Central memory CD8-positive, alpha-beta T cell (primary cell): ENCODE measurements at regions not wholly inside any gene's neighbourhood (a gene's known extent, or its start where the extent isn't known, plus 50 kb on each side); places are given as distances from the start of the nearest gene placed in this dataset.

Source experiments
- ATAC-seq: fragments of 150-1000 bp; cut with Tn5 transposase; replicated peaks from 2 replicates; pipeline ENCODE4 v1.10.0; 2022; ENCODE audit warnings: mild to moderate bottlenecking, moderate FRiP score, moderate number of reproducible peaks; ENCODE audit not compliant: poor library complexity, severe bottlenecking; ENCODE audit errors: extremely low read depth
- DNase-seq, 2 donors: peaks; one replicate each; pipeline ENCODE4 v3.0.0; 2021; ENCODE audit warnings: low spot score in 2 of 2
- H3K27ac Mint-ChIP-seq: one replicate; pipeline ENCODE4 v1.8.0; 2022; ENCODE audit warnings: low read depth, mild to moderate bottlenecking, moderate library complexity, mixed read lengths
- H3K27me3 Mint-ChIP-seq: one replicate; pipeline ENCODE4 v1.8.0; 2022; ENCODE audit warnings: mixed read lengths
- H3K36me3 Mint-ChIP-seq: one replicate; pipeline ENCODE4 v1.8.0; 2022; ENCODE audit warnings: mild to moderate bottlenecking, moderate library complexity, mixed read lengths; ENCODE audit not compliant: insufficient read depth
- H3K4me1 Mint-ChIP-seq: one replicate; pipeline ENCODE4 v1.8.0; 2022; ENCODE audit warnings: mixed read lengths
- H3K4me3 Mint-ChIP-seq: one replicate; pipeline ENCODE4 v1.8.0; 2022; ENCODE audit warnings: mild to moderate bottlenecking, moderate library complexity, mixed read lengths
- H3K9me3 Mint-ChIP-seq: one replicate; pipeline ENCODE4 v1.8.0; 2022; ENCODE audit warnings: mixed read lengths

- Mint-ChIP-seq H3K4me3 (no peak overlapping the region), H3K27ac (no peak overlapping the region), H3K9me3 (no peaks in the 10 kb centered on the region), H3K36me3 (peaks cover 2% of the 10 kb centered on the region), H3K27me3 (peaks cover 51% of the 10 kb centered on the region), H3K4me1 (no peaks in the 10 kb centered on the region)
- DNase-seq (no peak), ATAC-seq (no peak)
Measured at GRCh38 chr20:57897156-57897874, 187.5 kb upstream of the PMEPA1 start.

GRCh38 chr20:57896563-57896962 lies 186.7 kb upstream of the PMEPA1 start:
- no peaks in the 10 kb centered on the region for H3K4me1 Mint-ChIP-seq
- no peak overlapping the region for H3K4me3 Mint-ChIP-seq
- H3K27ac Mint-ChIP-seq: no peak overlapping the region
- ATAC-seq (no peak), DNase-seq (no peak)
- no peaks in the 10 kb centered on the region for H3K9me3 Mint-ChIP-seq
- H3K27me3 Mint-ChIP-seq: peaks cover 53% of the 10 kb centered on the region
- H3K36me3 Mint-ChIP-seq: peaks cover 2% of the 10 kb centered on the region

- ATAC-seq (no peak), DNase-seq (no peak)
- Mint-ChIP-seq H3K9me3 (no peaks in the 10 kb centered on the region), H3K27me3 (peaks cover 54% of the 10 kb centered on the region), H3K27ac (no peak overlapping the region), H3K4me3 (no peak overlapping the region), H3K4me1 (no peaks in the 10 kb centered on the region), H3K36me3 (peaks cover 2% of the 10 kb centered on the region)
Measured at GRCh38 chr20:57896017-57896416, 186.2 kb upstream of the PMEPA1 start.

DNA sequence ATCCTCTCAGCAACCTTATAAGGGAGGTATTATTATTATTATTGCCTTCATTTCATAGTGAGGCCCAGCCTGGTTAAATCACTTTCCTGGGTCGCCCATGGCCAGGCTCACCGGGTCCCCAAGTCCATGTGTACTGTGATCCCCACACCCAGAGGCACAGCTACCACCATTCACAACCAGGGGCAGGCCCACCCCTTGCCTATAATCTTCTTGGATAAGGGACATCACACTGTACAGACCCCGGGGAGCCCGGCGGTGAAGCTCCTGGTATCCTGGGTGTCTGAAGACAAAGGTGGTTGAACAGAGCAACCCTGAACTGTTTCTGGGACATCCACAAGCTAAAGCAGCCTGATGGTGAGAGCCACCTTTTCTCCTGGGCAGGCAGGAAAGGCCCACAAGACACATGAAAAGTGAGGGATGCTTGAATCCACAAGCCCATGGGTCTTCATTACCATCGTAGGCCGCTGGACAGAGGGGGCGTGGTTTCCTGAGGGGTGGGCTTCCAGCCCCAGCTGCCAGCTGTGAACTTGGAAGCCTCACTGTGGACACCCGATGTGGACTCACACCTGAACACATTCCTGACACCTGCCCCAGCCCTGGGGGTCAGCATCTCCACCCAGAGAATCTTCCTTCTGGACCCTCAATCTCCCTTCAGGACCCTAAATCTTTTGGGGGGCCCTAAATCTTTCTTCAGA lies 185.5 kb upstream of the PMEPA1 start:
- Mint-ChIP-seq H3K4me3 (no peak overlapping the region), H3K4me1 (no peaks in the 10 kb centered on the region), H3K27ac (no peak overlapping the region), H3K36me3 (peaks cover 2% of the 10 kb centered on the region), H3K9me3 (no peaks in the 10 kb centered on the region), H3K27me3 (peaks cover 50% of the 10 kb centered on the region)
- no peak for ATAC-seq
- DNase-seq: no peak

GRCh38 chr20:57894522-57894921 lies 184.7 kb upstream of the PMEPA1 start:
- Mint-ChIP-seq H3K27ac (no peak overlapping the region), H3K9me3 (no peaks in the 10 kb centered on the region), H3K4me3 (no peak overlapping the region), H3K4me1 (no peaks in the 10 kb centered on the region), H3K27me3 (peaks cover 42% of the 10 kb centered on the region), H3K36me3 (no peaks in the 10 kb centered on the region)
- DNase-seq: no peak
- no peak for ATAC-seq

- Mint-ChIP-seq H3K27ac (no peak overlapping the region), H3K36me3 (no peaks in the 10 kb centered on the region), H3K4me3 (no peak overlapping the region), H3K27me3 (peaks cover 38% of the 10 kb centered on the region), H3K9me3 (no peaks in the 10 kb centered on the region), H3K4me1 (no peaks in the 10 kb centered on the region)
- DNase-seq (no peak), ATAC-seq (no peak)
Measured at GRCh38 chr20:57894096-57894495, 184.3 kb upstream of the PMEPA1 start.

DNA sequence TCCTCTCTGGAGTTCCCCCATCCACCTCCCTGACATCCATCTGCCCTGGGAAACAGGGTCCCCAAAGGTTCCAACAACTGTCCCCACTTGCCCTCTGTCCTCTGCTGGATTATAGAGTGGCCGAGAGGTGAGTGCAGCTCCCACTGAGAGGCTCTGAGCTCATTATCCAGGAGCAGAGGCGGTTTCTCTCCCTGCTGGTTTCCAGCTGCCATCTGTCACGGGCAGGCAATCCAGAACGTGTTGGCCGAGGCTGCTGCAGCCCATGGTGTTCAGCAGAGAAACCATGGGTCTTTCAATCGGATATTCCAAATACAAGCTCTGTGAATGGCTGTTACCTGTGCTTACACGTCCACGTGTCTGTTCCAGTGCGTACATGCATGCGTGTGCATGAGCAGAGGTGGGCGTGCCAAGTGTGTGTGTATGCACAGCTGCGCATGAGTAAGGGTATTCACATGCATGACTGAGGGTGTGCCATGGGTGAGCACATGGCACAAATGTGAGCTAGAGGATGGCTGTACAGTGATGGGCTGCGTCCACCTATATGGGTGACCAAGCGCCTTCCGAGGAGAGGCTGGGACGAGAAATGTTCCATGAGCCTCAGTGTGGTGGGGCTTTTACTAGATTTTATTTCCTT lies 183.7 kb upstream of the PMEPA1 start:
- Mint-ChIP-seq H3K36me3 (no peaks in the 10 kb centered on the region), H3K9me3 (no peaks in the 10 kb centered on the region), H3K27me3 (peaks cover 34% of the 10 kb centered on the region), H3K4me1 (no peaks in the 10 kb centered on the region), H3K4me3 (no peak overlapping the region), H3K27ac (no peak overlapping the region)
- DNase-seq (no peak), ATAC-seq (no peak)

GRCh38 chr20:57892471-57892870 lies 182.7 kb upstream of the PMEPA1 start:
- ATAC-seq (no peak), DNase-seq (no peak)
- Mint-ChIP-seq H3K4me3 (no peak overlapping the region), H3K4me1 (no peaks in the 10 kb centered on the region), H3K27ac (no peak overlapping the region), H3K36me3 (no peaks in the 10 kb centered on the region), H3K27me3 (peaks cover 44% of the 10 kb centered on the region), H3K9me3 (no peaks in the 10 kb centered on the region)

- no peak for DNase-seq
- Mint-ChIP-seq H3K4me3 (no peak overlapping the region), H3K4me1 (no peaks in the 10 kb centered on the region), H3K27ac (no peak overlapping the region), H3K27me3 (peaks cover 52% of the 10 kb centered on the region), H3K9me3 (no peaks in the 10 kb centered on the region), H3K36me3 (no peaks in the 10 kb centered on the region)
- ATAC-seq: no peak
Measured at GRCh38 chr20:57891014-57891413, 181.2 kb upstream of the PMEPA1 start.

GRCh38 chr20:57890202-57890800 lies 180.5 kb upstream of the PMEPA1 start:
- no peak overlapping the region for H3K4me3 Mint-ChIP-seq
- H3K27me3 Mint-ChIP-seq: peaks cover 52% of the 10 kb centered on the region
- no peaks in the 10 kb centered on the region for H3K36me3 Mint-ChIP-seq
- H3K9me3 Mint-ChIP-seq: no peaks in the 10 kb centered on the region
- no peaks in the 10 kb centered on the region for H3K4me1 Mint-ChIP-seq
- no peak for DNase-seq
- ATAC-seq: no peak
- H3K27ac Mint-ChIP-seq: no peak overlapping the region

GRCh38 chr20:57888591-57888990 lies 178.8 kb upstream of the PMEPA1 start:
- DNase-seq (no peak), ATAC-seq (no peak)
- Mint-ChIP-seq H3K9me3 (no peaks in the 10 kb centered on the region), H3K27me3 (peaks cover 55% of the 10 kb centered on the region), H3K4me1 (no peaks in the 10 kb centered on the region), H3K27ac (no peak overlapping the region), H3K36me3 (no peaks in the 10 kb centered on the region), H3K4me3 (no peak overlapping the region)

GRCh38 chr20:57884956-57885355 lies 175.1 kb upstream of the PMEPA1 start:
- Mint-ChIP-seq H3K4me1 (no peaks in the 10 kb centered on the region), H3K36me3 (peaks cover 1% of the 10 kb centered on the region), H3K27ac (no peak overlapping the region), H3K27me3 (peaks cover 42% of the 10 kb centered on the region), H3K4me3 (no peak overlapping the region), H3K9me3 (no peaks in the 10 kb centered on the region)
- no peak for ATAC-seq
- no peak for DNase-seq
